HG03571 (cell line): ENCODE measurements at regions not wholly inside any gene's neighbourhood (a gene's known extent, or its start where the extent isn't known, plus 50 kb on each side); places are given as distances from the start of the nearest gene placed in this dataset.
"Not testable (repeated sequence)": the region's sequence is repeated elsewhere in the genome, so short reads cannot be mapped to it uniquely, and the experiment has no call there.

ENCODE experiments used
- ATAC-seq: cut with Tn5 transposase; IDR thresholded peaks from one replicate; pipeline ENCODE4 v1.9.1; 2021; ENCODE audit not compliant: unreplicated experiment

- ATAC-seq: no peak
Observed at GRCh38 chr2:47728551-47728950, 54.4 kb upstream of the MSH6 start.

DNA sequence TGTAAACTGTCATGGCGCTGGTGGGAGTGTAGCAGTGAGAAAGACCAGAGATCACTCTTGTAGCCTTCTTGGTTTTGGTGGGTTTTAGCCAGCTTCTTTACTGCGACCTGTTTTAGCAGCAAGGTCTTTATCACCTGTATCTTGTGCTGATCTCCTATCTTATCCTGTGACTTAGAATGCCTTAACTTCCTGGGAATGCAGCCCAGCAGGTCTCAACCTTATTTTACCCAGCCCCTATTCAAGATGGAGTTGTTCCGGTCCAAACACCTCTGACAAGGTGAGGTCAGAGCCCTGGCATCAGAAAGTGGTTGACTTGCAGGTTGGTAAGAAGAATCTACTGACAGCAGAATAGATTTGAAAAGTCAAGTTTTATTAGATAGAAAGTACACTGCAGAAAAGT is 55.0 kb upstream of the MSH6 start:
- ATAC-seq: no peak

DNA sequence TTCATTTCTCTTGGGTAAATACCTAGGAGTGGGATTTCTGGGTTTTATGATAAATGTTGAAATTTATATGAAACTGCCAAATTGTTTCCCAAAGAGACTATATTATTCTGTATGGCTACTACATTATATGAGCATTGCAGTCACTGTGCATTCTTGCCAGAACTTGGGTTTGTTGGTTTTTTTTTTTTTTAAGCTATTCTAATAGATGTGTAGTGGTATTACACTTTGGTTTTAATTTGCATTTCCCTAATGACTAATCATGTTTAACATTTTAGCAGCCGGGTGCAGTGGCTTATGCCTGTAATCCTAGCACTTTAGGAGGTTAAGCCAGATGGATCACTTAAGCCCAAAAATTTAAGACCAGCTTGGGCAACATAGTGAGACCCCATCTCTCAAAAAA is 56.0 kb upstream of the MSH6 start:
- ATAC-seq: not testable (repeated sequence)

DNA sequence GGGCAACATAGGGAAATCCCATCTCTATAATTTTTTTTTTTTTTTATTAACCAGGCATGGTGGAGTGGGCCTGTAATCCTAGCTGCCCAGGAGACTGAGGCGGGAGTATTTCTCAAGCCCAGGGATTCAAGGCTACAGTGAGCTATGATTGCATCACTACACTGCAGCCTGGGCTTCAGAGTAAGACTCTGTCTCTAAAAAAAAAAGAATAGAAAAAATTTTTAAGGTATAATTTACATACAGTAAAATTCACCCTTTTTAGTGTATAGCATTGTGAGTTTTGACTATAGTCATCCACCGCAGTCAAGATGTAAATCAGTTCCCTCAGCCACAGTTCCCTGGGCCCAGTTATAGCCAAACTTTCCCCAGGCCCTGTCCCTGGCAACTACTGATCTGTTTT is 57.1 kb upstream of the MSH6 start:
- ATAC-seq: no peak

DNA sequence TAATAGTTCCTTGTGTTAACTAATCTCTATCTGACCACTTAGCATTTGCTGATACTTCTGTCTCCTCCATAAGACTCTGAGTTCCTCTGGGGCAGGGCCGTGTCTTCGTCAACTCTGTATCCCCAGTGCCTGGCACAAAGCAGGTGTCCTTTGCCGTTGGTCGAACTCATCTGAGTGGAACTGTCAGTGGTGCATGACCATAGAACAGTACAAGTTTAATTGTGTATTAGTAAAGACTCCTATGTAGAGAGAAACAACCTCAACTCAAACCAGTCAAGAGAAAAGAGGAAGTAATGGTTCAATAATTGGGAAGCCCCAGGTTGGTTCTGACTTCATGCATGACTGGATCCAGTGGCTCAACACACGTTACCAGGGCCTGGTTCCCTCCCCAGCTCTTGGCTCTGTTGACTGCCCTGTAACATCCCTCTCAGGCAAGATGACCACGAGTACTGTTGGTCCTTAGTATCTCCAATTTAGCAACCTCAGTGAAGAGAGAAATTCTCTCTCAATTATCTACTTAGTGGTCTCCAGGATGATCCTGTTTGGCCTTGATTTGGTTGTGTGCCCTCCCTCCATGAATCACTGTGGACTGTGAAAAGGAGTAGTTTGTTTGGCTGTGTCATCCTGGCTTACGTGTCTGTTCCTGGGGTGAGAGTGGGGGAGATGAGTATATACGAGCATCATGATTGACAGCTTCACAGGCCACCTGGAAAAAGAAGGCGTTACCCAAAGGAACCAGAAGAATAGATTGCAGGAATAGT is 58.5 kb upstream of the MSH6 start:
- peak; percentile 92 for ATAC-seq

DNA sequence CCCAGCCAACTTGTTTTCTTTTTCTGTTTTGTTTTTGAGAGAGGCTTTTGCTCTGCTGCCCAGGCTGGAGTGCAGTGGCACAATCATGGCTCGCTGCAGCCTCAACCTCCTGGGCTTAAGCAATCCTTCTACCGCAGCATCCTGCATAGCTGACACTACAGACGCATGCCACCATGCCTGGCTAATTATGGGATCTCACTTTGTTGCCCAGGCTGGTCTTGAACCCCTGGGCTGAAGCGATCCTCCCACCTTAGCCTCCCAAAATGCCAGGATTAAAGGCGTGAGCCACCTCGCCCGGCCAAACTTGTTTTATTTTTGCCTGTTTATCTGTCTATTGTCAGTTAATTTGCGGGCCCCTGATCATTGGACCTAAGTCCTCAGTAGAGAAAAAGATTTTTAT is 61.6 kb upstream of the MSH6 start:
- no peak for ATAC-seq

- ATAC-seq: no peak
Observed at GRCh38 chr2:47720559-47720958, 62.4 kb upstream of the MSH6 start.

DNA sequence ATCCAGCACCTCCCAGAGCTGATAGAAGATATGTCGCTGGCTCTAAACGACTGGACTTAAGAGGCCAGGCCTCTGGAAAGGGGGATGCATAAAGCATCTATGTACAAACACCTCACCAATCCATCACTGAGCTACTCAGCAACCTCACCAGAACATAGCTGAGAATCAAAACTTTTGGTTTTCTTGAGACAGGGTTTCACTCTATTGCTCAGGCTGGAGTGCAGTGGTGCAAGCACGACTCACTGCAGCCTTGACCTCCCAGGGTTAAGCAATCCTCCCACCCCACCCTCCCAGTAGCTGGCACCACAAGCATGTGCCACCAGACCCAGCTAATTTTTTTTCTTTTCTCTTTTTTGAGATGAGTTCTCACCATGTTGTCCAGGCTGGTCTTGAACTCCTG is 62.9 kb upstream of the MSH6 start:
- no peak for ATAC-seq

- peak; percentile 53 for ATAC-seq
Observed at GRCh38 chr2:47719099-47719498, 63.8 kb upstream of the MSH6 start.

DNA sequence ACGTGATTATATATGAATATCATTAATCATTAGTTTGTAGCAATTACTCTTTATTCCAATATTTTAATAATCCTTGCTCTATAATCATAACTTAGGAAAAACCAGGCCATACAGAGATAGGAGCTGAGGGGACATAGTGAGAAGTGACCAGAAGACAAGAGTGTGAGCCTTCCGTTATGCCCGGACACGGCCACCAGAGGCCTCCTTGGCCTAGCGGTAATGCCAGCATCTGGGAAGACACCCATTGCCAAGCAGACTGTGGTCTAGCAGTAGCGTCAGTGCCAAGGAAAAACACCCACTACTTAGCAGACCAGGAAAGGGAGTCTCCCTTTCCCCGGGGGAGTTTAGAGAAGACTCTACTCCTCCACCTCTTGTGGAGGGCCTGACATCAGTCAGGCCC is 66.6 kb upstream of the MSH6 start:
- ATAC-seq: not testable (repeated sequence)

- ATAC-seq: no peak
Observed at GRCh38 chr2:47715552-47715951, 67.4 kb upstream of the MSH6 start.

DNA sequence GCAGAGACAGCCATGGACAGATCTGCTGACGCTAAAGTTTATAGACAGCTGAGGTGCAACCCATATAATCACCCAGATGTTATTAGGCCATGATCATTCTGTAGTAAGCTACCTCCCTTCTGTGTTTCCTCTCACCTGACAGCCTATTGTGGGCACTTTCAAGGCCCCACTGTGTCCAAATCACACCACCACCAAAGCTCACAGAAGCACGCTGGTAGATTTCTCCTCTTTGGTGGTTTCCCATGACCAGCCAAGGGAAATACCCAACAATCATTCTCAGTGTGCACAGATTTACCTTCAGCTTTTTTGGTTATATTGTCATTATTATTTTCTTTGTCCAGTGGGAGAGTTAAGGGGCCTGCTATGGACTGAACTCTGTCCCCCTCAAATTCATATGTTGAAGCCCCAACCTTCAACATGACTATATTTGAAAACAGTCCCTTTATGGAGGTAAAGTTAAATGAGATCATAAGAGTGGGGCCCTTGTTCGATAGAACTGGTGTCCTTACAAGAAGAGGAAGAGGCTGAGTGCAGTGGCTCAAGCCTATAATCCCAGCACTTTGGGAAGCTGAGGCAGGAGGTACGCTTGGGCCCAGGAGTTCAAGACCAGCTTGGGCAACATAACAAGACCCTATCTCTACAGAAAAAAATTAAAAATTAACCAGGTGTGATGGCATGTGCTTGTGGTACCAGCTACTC is 74.0 kb upstream of the MSH6 start:
- peak; percentile 74 for ATAC-seq

GRCh38 chr2:47704287-47704686 is 78.7 kb upstream of the MSH6 start:
- ATAC-seq: no peak

DNA sequence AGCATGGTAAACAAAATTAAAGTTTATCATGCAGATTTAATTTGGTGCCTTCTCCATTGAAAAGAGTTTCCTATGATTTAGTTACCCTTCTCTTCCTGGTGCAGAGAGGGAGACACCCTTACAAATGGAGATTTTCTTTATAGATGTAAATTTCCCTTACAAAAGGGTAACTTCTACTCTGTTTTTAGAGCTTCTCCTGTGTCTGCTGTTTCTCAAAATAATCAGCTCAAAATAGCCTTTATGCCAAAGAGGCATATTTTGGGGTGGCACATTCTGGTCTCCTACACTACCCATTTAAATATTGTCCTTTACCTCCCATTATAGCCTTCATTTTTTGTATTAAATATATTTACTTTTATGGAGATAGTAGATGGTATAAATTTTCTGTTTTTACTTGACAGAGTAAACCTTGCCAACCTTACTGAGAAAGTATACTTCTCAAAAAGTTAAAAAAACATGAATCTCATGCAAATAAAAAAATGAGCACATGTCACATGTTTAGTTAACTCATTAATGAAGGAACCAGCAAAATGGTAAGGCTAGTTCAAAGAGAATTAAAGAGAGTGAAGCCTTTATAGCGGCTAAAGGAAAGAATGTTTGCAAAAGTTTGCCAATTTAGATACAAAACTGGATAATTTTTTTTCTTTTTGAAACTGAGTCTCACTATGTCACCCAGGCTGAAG is 83.3 kb upstream of the MSH6 start:
- ATAC-seq: no peak

GRCh38 chr2:47698436-47698972 is 84.4 kb upstream of the MSH6 start:
- ATAC-seq: not testable (repeated sequence)

DNA sequence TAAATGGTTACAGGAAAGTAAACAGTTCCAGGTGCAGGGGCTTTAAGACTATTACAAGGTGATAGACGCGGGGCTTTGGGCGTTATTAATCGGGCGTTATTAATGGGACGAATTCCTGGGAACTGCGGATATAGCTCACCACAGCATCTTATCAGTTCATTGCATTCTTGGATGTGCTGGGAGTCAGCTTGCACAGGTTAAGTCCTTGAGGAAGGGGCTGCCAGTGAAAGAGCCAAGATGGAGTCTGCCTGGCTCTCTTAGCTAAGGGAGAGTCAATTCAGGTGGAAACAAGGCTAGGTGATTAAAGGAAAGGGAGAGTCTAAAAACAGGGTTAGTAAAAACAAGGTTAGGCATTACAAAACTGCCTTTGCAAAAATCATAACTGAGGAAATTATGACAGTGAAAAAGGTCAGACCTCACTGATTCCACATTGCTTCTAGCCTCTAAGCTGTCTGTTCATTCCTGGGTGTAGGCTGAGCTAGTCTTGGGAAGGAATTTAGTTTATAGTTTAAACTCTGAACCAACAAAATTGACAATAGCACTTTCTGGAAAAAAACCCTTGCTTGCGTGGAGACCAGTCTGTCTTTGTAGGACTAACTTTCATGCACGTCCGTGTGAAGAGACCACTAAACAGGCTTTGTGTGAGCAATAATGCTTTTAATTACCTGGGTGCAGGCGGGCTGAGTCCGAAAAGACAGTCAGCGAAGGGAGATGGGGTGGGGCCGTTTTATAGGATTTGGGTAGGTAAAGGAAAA is 85.1 kb upstream of the MSH6 start:
- not testable (repeated sequence) for ATAC-seq

- ATAC-seq: peak; percentile 79
Observed at GRCh38 chr2:47697000-47697601, 85.8 kb upstream of the MSH6 start.

DNA sequence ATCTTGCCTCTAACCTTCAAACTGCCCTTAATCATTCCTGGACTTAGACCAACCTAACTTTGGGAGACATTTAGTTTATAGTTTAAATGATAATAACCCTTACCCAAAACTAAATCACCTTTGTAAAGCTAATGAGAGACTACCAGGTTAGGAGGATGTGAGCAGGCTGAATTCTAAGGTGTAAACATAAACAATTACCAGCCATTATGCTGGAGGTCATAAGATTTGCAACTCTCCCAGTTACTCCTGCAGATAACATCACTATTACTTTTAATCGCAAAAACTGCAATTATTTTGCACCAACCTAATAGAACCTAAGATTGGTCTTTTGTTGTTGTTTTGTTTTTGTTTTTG is 86.5 kb upstream of the MSH6 start:
- ATAC-seq: no peak

GRCh38 chr2:47695800-47696477 is 87.0 kb upstream of the MSH6 start:
- no peak for ATAC-seq

GRCh38 chr2:47694451-47694850 is 88.5 kb upstream of the MSH6 start:
- not testable (repeated sequence) for ATAC-seq
